Adrenal gland (tissue), 9 donors: ENCODE measurements at regions not wholly inside any gene's neighbourhood (a gene's known extent, or its start where the extent isn't known, plus 50 kb on each side); places are given as distances from the start of the nearest gene placed in this dataset.

Experiments used
- DNase-seq, 7 donors: peaks; one replicate each; pipeline ENCODE4 v3.0.0-alpha.2; 2019 to 2020
- H3K27ac ChIP-seq, 5 donors: fragments of 200-600 bp; sonication (generic) in 4 of 5; 1 replicate in 3 of 5; 2 replicates in 2 of 5; pipeline versions ENCODE4 v1.5.1 to v1.8.0; 2016 to 2020; ENCODE audit warnings: mild to moderate bottlenecking in 1 of 5
- H3K27me3 ChIP-seq: fragments of 200-600 bp; 2 replicates; pipeline ENCODE4 v1.8.0; 2021
- H3K36me3 ChIP-seq, 2 donors: fragments of 200-600 bp; replicated peaks in 1 of 2; 1 replicate in 1 of 2; 2 replicates in 1 of 2; pipeline versions ENCODE4 v1.5.1 to v1.8.0; 2018 to 2022
- H3K4me1 ChIP-seq, 2 donors: fragments of 200-600 bp; replicated peaks in 1 of 2; 1 replicate in 1 of 2; 2 replicates in 1 of 2; pipeline versions ENCODE4 v1.5.1 to v1.8.0; 2018 to 2021
- H3K4me3 ChIP-seq, 4 donors: fragments of 200-600 bp; sonication (generic) in 3 of 4; one replicate each; pipeline ENCODE4 v1.5.1; 2016 to 2018
- H3K9me3 ChIP-seq, 3 donors: fragments of 200-600 bp; sonication (generic) in 1 of 3; replicated peaks in 1 of 3; 1 replicate in 2 of 3; 2 replicates in 1 of 3; pipeline versions ENCODE4 v1.5.1 to v1.8.0; 2016 to 2021
- POLR2A ChIP-seq, 2 donors: fragments of 450-650 bp; IDR thresholded peaks; one replicate each; pipeline ENCODE4 v1.6.1; 2017; ENCODE audit warnings: antibody characterized with exemption in 2 of 2, mild to moderate bottlenecking in 2 of 2, moderate library complexity in 1 of 2
- WGBS, 4 donors: extraction: QIAGEN DNeasy Blood & Tissue Kit in 2 of 4; methylation state at CpG; one replicate each; pipeline versions ENCODE4 v1.1.5 to v1.1.7; 2013 to 2017; 5-methylcytosine and 5-hydroxymethylcytosine counted together
- intact Hi-C, 2 donors: fragments of 100-400 bp; cut with DNase I; formaldehyde crosslinking; loops; one replicate each; pipeline versions ENCODE4 v1.14.1 to v1.15.0; 2022 to 2023
- TF ChIP-seq, protein P1 (sequence below), 6 experiments: fragments of 450-650 bp in 4 of 6; fragments of 200-600 bp in 2 of 6; sonication (generic) in 1 of 6; IDR thresholded peaks; 1 replicate in 5 of 6; 2 replicates in 1 of 6; pipeline versions ENCODE4 v1.5.1 to v1.8.0; 2016 to 2021; ENCODE audit warnings: antibody characterized with exemption in 6 of 6, mild to moderate bottlenecking in 2 of 6, moderate library complexity in 1 of 6
- donor health status: healthy with polysubstance abuse.
- donor health status: Bipolar disorder and iron deficiency.
- donor health status: DM: yes; HTN: yes; CAD: no.
- donor health status: DM: no; HTN: no; CAD: no.
- donor health status: DM: no; HTN: no; CAD: no.

GRCh38 chr5:143671674-143672569 lies 140.0 kb upstream of the HMHB1 start:
- DNase-seq = no peak
- Histone ChIP-seq H3K9me3 (no peaks in the 10 kb centered on the region), H3K4me1 (no peaks in the 10 kb centered on the region), H3K4me3 (no peak overlapping the region), H3K27ac (no peak overlapping the region), H3K36me3 (no peaks in the 10 kb centered on the region), H3K27me3 (no peaks in the 10 kb centered on the region)
- intact Hi-C loops = no loop called here
- TF ChIP-seq POLR2A (IDR thresholded peaks at IDR 0.05) = no peak
- 82 to 90% (median 87%) methylated on average over 5 of the region's 5 CpGs for WGBS, 4 donors

GRCh38 chr5:143671021-143671420 lies 140.9 kb upstream of the HMHB1 start:
- intact Hi-C loops = no loop called here
- no peak for DNase-seq
- Histone ChIP-seq H3K27ac (no peak overlapping the region), H3K4me3 (no peak overlapping the region), H3K9me3 (no peaks in the 10 kb centered on the region), H3K27me3 (no peaks in the 10 kb centered on the region), H3K36me3 (no peaks in the 10 kb centered on the region), H3K4me1 (no peaks in the 10 kb centered on the region)
- WGBS, 4 donors = 83 to 91% (median 85%) methylated on average over 5 of the region's 5 CpGs
- no peak for TF ChIP-seq POLR2A (IDR thresholded peaks at IDR 0.05)
- TF ChIP-seq, protein P1, sequence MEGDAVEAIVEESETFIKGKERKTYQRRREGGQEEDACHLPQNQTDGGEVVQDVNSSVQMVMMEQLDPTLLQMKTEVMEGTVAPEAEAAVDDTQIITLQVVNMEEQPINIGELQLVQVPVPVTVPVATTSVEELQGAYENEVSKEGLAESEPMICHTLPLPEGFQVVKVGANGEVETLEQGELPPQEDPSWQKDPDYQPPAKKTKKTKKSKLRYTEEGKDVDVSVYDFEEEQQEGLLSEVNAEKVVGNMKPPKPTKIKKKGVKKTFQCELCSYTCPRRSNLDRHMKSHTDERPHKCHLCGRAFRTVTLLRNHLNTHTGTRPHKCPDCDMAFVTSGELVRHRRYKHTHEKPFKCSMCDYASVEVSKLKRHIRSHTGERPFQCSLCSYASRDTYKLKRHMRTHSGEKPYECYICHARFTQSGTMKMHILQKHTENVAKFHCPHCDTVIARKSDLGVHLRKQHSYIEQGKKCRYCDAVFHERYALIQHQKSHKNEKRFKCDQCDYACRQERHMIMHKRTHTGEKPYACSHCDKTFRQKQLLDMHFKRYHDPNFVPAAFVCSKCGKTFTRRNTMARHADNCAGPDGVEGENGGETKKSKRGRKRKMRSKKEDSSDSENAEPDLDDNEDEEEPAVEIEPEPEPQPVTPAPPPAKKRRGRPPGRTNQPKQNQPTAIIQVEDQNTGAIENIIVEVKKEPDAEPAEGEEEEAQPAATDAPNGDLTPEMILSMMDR (IDR thresholded peaks at IDR 0.05) = no peak

GRCh38 chr5:143665866-143666265 lies 146.1 kb upstream of the HMHB1 start:
- no peak for TF ChIP-seq POLR2A (IDR thresholded peaks at IDR 0.05)
- TF ChIP-seq, protein P1 (IDR thresholded peaks at IDR 0.05) = no peak
- no peaks in the 10 kb centered on the region for H3K4me1 ChIP-seq
- H3K27ac ChIP-seq = no peak overlapping the region
- DNase-seq = no peak
- no peaks in the 10 kb centered on the region for H3K9me3 ChIP-seq
- 68 to 77% (median 71%) methylated on average over 4 of the region's 4 CpGs for WGBS, 4 donors
- no peak overlapping the region for H3K4me3 ChIP-seq
- no peaks in the 10 kb centered on the region for H3K36me3 ChIP-seq
- H3K27me3 ChIP-seq = no peaks in the 10 kb centered on the region
- intact Hi-C loops = no loop called here

- TF ChIP-seq, protein P1 (IDR thresholded peaks at IDR 0.05) = no peak
- no peak for TF ChIP-seq POLR2A (IDR thresholded peaks at IDR 0.05)
- 80 to 91% (median 84%) methylated on average over 2 of the region's 2 CpGs for WGBS, 4 donors
- Histone ChIP-seq H3K27ac (no peak overlapping the region), H3K4me3 (no peak overlapping the region), H3K27me3 (no peaks in the 10 kb centered on the region), H3K9me3 (no peaks in the 10 kb centered on the region), H3K4me1 (no peaks in the 10 kb centered on the region), H3K36me3 (no peaks in the 10 kb centered on the region)
- intact Hi-C loops = no loop called here
- DNase-seq = no peak
Measured at GRCh38 chr5:143664623-143665022, 147.3 kb upstream of the HMHB1 start.

DNA sequence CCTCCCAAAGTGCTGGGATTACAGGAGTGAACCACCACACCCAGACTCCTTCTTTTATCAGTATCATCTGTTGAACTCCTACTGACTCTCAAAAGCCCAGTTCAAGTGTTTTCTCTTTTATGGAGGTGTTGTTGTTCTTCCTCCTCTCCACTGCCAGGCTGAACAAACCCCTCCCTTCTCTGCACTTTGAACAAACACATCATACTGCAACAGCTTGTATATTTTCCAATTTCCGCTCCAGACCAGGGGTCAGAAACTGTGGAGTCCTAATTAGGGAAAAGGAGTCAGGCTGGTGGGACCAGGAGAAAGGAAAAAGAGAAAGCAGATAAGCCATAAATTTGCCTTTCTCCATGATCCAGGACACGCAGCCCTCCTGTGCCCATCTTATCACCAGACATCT lies 148.1 kb upstream of the HMHB1 start:
- H3K27me3 ChIP-seq = no peaks in the 10 kb centered on the region
- intact Hi-C loops = no loop called here
- WGBS, 4 donors = 55 to 80% (median 66%) methylated on average over 2 of the region's 2 CpGs
- no peaks in the 10 kb centered on the region for H3K9me3 ChIP-seq
- no peak overlapping the region for H3K4me3 ChIP-seq
- H3K27ac ChIP-seq = no peak overlapping the region
- H3K4me1 ChIP-seq = no peaks in the 10 kb centered on the region
- no peaks in the 10 kb centered on the region for H3K36me3 ChIP-seq
- DNase-seq = no peak
- TF ChIP-seq, protein P1 (IDR thresholded peaks at IDR 0.05) = no peak
- TF ChIP-seq POLR2A (IDR thresholded peaks at IDR 0.05) = no peak
